H9 (cell line): ENCODE measurements at regions not wholly inside any gene's neighbourhood (a gene's known extent, or its start where the extent isn't known, plus 50 kb on each side); places are given as distances from the start of the nearest gene placed in this dataset.

ENCODE experiments used
- DNase-seq: peaks from one replicate; pipeline ENCODE4 v3.0.0-alpha.2; 2017
- H2AFZ ChIP-seq: one replicate; pipeline ENCODE4 v1.6.1; 2013; ENCODE audit warnings: mild to moderate bottlenecking, low read length, control low read depth, moderate library complexity
- H2AK5ac ChIP-seq: 2 replicates; pipeline ENCODE4 v1.6.1; 2013; ENCODE audit warnings: low read length, control low read depth, mixed read lengths; ENCODE audit not compliant: insufficient read length
- H2BK120ac ChIP-seq: one replicate; pipeline ENCODE4 v1.6.1; 2013; ENCODE audit warnings: low read depth, mild to moderate bottlenecking, low read length, control low read depth, inconsistent platforms; ENCODE audit not compliant: poor library complexity, severe bottlenecking
- H2BK12ac ChIP-seq: 2 replicates; pipeline ENCODE4 v1.6.1; 2013; ENCODE audit warnings: low read length, control low read depth, mixed read lengths, low read depth; ENCODE audit not compliant: insufficient read length
- H2BK15ac ChIP-seq: 2 replicates; pipeline ENCODE4 v1.6.1; 2013; ENCODE audit warnings: low read depth, low read length, control low read depth
- H2BK20ac ChIP-seq: one replicate; pipeline ENCODE4 v1.6.1; 2013; ENCODE audit warnings: low read depth, mild to moderate bottlenecking, low read length, control low read depth, inconsistent platforms; ENCODE audit not compliant: poor library complexity, severe bottlenecking
- H2BK5ac ChIP-seq: 2 replicates; pipeline ENCODE4 v1.6.1; 2013; ENCODE audit warnings: low read length, control low read depth, mixed read lengths; ENCODE audit not compliant: insufficient read length
- H3K14ac ChIP-seq: 2 replicates; pipeline ENCODE4 v1.6.1; 2013; ENCODE audit warnings: low read length, control low read depth; ENCODE audit not compliant: insufficient read depth
- H3K18ac ChIP-seq: 2 replicates; pipeline ENCODE4 v1.6.1; 2013; ENCODE audit warnings: low read depth, mild to moderate bottlenecking, mixed read lengths, low read length, control low read depth; ENCODE audit not compliant: insufficient read length
- H3K23ac ChIP-seq: 2 replicates; pipeline ENCODE4 v1.6.1; 2013; ENCODE audit warnings: low read length, control low read depth, mixed read lengths, low read depth; ENCODE audit not compliant: insufficient read length
- H3K23me2 ChIP-seq: 2 replicates; pipeline ENCODE4 v1.6.1; 2013; ENCODE audit warnings: low read depth, mild to moderate bottlenecking, mixed read lengths, low read length, control low read depth; ENCODE audit not compliant: insufficient read length, poor library complexity, severe bottlenecking
- H3K27ac ChIP-seq: 2 replicates; pipeline ENCODE4 v1.5.1; 2013; ENCODE audit warnings: low read length, control low read depth, mixed read lengths, low read depth; ENCODE audit not compliant: insufficient read length
- H3K27me3 ChIP-seq: 2 replicates; pipeline ENCODE4 v1.6.1; 2013; ENCODE audit warnings: low read length, control low read depth, inconsistent platforms; ENCODE audit not compliant: insufficient read depth
- H3K4ac ChIP-seq: 2 replicates; pipeline ENCODE4 v1.6.1; 2013; ENCODE audit warnings: low read depth, mild to moderate bottlenecking, control low read depth, inconsistent platforms, low read length, moderate library complexity
- H3K4me1 ChIP-seq: 2 replicates; pipeline ENCODE4 v1.6.1; 2013; ENCODE audit warnings: low read length, control low read depth, inconsistent platforms; ENCODE audit not compliant: insufficient read depth
- H3K4me2 ChIP-seq: 2 replicates; pipeline ENCODE4 v1.6.1; 2013; ENCODE audit warnings: low read length, control low read depth, mixed read lengths; ENCODE audit not compliant: insufficient read length, insufficient read depth
- H3K56ac ChIP-seq: 2 replicates; pipeline ENCODE4 v1.6.1; 2013; ENCODE audit warnings: low read depth, mild to moderate bottlenecking, mixed read lengths, low read length, control low read depth; ENCODE audit not compliant: insufficient read length
- H3K79me1 ChIP-seq: 2 replicates; pipeline ENCODE4 v1.6.1; 2013; ENCODE audit warnings: low read depth, mild to moderate bottlenecking, moderate library complexity, low read length, control low read depth, inconsistent platforms; ENCODE audit not compliant: insufficient read depth, poor library complexity, severe bottlenecking
- H3K79me2 ChIP-seq: 2 replicates; pipeline ENCODE4 v1.6.1; 2013; ENCODE audit warnings: low read length, control low read depth, inconsistent platforms; ENCODE audit not compliant: insufficient read depth
- H3K9ac ChIP-seq: 2 replicates; pipeline ENCODE4 v1.6.1; 2013; ENCODE audit warnings: low read length, control low read depth, mixed read lengths; ENCODE audit not compliant: insufficient read length; ENCODE audit errors: extremely low read depth
- H3K9me3 ChIP-seq: one replicate; pipeline ENCODE4 v1.6.1; 2013; ENCODE audit warnings: low read depth, low read length, inconsistent platforms; ENCODE audit not compliant: control insufficient read depth
- H3T11ph ChIP-seq: one replicate; pipeline ENCODE4 v1.6.1; 2013; ENCODE audit warnings: mild to moderate bottlenecking, low read length, control low read depth, inconsistent platforms
- H4K20me1 ChIP-seq: one replicate; pipeline ENCODE4 v1.6.1; 2013; ENCODE audit not compliant: control insufficient read depth, insufficient read length, insufficient read depth
- H4K5ac ChIP-seq: 2 replicates; pipeline ENCODE4 v1.6.1; 2013; ENCODE audit warnings: low read depth, mild to moderate bottlenecking, mixed read lengths, low read length, control low read depth; ENCODE audit not compliant: insufficient read length
- H4K8ac ChIP-seq: replicated peaks from 2 replicates; pipeline ENCODE4 v1.6.1; 2013; ENCODE audit warnings: low read length, control low read depth, mixed read lengths, low read depth; ENCODE audit not compliant: insufficient read length
- H4K91ac ChIP-seq: 2 replicates; pipeline ENCODE4 v1.6.1; 2013; ENCODE audit warnings: low read depth, mild to moderate bottlenecking, moderate library complexity, mixed read lengths, low read length, control low read depth; ENCODE audit not compliant: insufficient read length
- H3K27ac Mint-ChIP-seq, 3 experiments: 2 replicates in 2 of 3; 3 replicates in 1 of 3; pipeline ENCODE4 v1.8.0; 2020 to 2021; ENCODE audit warnings: mixed read lengths in 3 of 3, mild to moderate bottlenecking in 1 of 3, moderate library complexity in 1 of 3
- H3K27me3 Mint-ChIP-seq: 2 replicates; pipeline ENCODE4 v1.8.0; 2021; ENCODE audit warnings: low read depth, mild to moderate bottlenecking, moderate library complexity, mixed read lengths
- H3K36me3 Mint-ChIP-seq, 3 experiments: 2 replicates in 2 of 3; 3 replicates in 1 of 3; pipeline ENCODE4 v1.8.0; 2020 to 2021; ENCODE audit warnings: low read depth in 3 of 3, mixed read lengths in 3 of 3; ENCODE audit not compliant: insufficient read depth in 1 of 3
- H3K4me1 Mint-ChIP-seq, 2 experiments: 2 replicates each; pipeline ENCODE4 v1.8.0; 2020; ENCODE audit warnings: mixed read lengths in 2 of 2
- H3K4me3 Mint-ChIP-seq, 2 experiments: 2 replicates in 1 of 2; 3 replicates in 1 of 2; pipeline ENCODE4 v1.8.0; 2020 to 2021; ENCODE audit warnings: mild to moderate bottlenecking in 2 of 2, mixed read lengths in 2 of 2, moderate library complexity in 1 of 2
- H3K9me3 Mint-ChIP-seq, 2 experiments: 2 replicates in 1 of 2; 3 replicates in 1 of 2; pipeline ENCODE4 v1.8.0; 2020; ENCODE audit warnings: mild to moderate bottlenecking in 2 of 2, mixed read lengths in 2 of 2, moderate library complexity in 1 of 2
- CTCF ChIP-seq: fragments of 200-600 bp; sonication (generic); conservative IDR thresholded peaks from 3 replicates; pipeline ENCODE4 v1.8.0; 2021; ENCODE audit warnings: antibody characterized with exemption, mild to moderate bottlenecking
- WGBS: extraction: QIAGEN DNeasy Blood & Tissue Kit; methylation state at CpG from one replicate; pipeline ENCODE4 v1.1.7; 2013; ENCODE audit warnings: missing lambda C conversion rate, low lambda C conversion rate, mixed read lengths; ENCODE audit not compliant: insufficient read length; ENCODE audit errors: extremely low coverage; 5-methylcytosine and 5-hydroxymethylcytosine counted together

DNA sequence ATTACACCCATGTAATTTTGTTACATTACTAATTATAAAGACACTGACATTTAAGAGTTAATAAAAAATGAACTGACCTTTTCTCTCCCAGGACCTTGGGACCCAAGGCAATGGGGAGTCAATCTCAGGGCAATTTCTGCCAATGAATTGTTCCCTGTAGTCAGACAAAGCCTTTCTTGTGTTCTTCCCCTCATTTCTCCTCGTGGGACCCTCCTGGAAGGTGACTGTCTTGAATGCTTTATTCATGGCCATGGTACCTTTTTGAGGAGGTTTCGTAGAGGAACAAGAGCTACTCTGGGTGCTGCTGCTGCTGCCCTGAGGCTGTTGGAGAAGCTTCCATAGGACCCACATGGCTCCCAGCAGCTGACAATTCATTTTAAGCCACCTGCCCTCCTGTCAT is 190.3 kb downstream of the SNX18 start:
- H3K4ac ChIP-seq, result no peak overlapping the region
- no CpG with 5 or more reads among the region's 2 CpGs for WGBS
- no peaks in the 10 kb centered on the region for H3K9me3 ChIP-seq
- Mint-ChIP-seq H3K27me3 (peaks cover 17% of the 10 kb centered on the region; the same call in 1 of the 2 replicates), H3K4me1 (peaks cover 10 to 11% of the 10 kb centered on the region in 2 experiments), H3K27ac (no peak overlapping the region), H3K36me3 (no peaks in the 10 kb centered on the region), H3K4me3 (no peak overlapping the region), H3K9me3 (peaks cover 0 to 8% of the 10 kb centered on the region in 2 experiments; a peak in 1 of 5 replicates)
- no peak overlapping the region for H2BK5ac ChIP-seq
- no peak overlapping the region for H3K14ac ChIP-seq
- no peak overlapping the region for H3T11ph ChIP-seq
- H3K27me3 ChIP-seq, result no peaks in the 10 kb centered on the region
- no peaks in the 10 kb centered on the region for H3K79me2 ChIP-seq
- H2AFZ ChIP-seq, result no peak overlapping the region
- no peaks in the 10 kb centered on the region for H3K23me2 ChIP-seq
- no peak overlapping the region for H3K9ac ChIP-seq
- no peak overlapping the region for H2BK12ac ChIP-seq
- H3K79me1 ChIP-seq, result no peaks in the 10 kb centered on the region
- H2AK5ac ChIP-seq, result no peak overlapping the region
- DNase-seq, result no peak
- H4K5ac ChIP-seq, result no peak overlapping the region
- H2BK120ac ChIP-seq, result no peak overlapping the region
- H2BK15ac ChIP-seq, result no peak overlapping the region
- no peaks in the 10 kb centered on the region; the same call in 1 of the 2 replicates for H3K4me1 ChIP-seq
- H3K56ac ChIP-seq, result no peak overlapping the region
- no peak overlapping the region for H2BK20ac ChIP-seq
- H4K20me1 ChIP-seq, result no peaks in the 10 kb centered on the region
- TF ChIP-seq CTCF, result no peak
- no peak overlapping the region for H3K23ac ChIP-seq
- no peak overlapping the region for H3K4me2 ChIP-seq
- H4K8ac ChIP-seq, result no peak overlapping the region
- H3K27ac ChIP-seq, result no peak overlapping the region
- H4K91ac ChIP-seq, result no peak overlapping the region
- H3K18ac ChIP-seq, result no peak overlapping the region
